LNCaP clone FGC (cell line): ENCODE measurements at regions not wholly inside any gene's neighbourhood (a gene's known extent, or its start where the extent isn't known, plus 50 kb on each side); places are given as distances from the start of the nearest gene placed in this dataset.

Experiments
- DNase-seq: peaks from one replicate; pipeline ENCODE4 v3.0.0-alpha.2; 2011; ENCODE audit warnings: low read depth
- H3K4me3 ChIP-seq: 2 replicates; pipeline ENCODE4 v1.5.1; 2011; ENCODE audit warnings: mild to moderate bottlenecking, low read depth, low read length, control low read depth
- TF ChIP-seq, protein P1 (sequence below): IDR thresholded peaks from 2 replicates; pipeline ENCODE4 v1.5.1; 2012; ENCODE audit warnings: mild to moderate bottlenecking; ENCODE audit not compliant: control insufficient read depth, insufficient read depth; ENCODE audit errors: extremely low read depth

DNA sequence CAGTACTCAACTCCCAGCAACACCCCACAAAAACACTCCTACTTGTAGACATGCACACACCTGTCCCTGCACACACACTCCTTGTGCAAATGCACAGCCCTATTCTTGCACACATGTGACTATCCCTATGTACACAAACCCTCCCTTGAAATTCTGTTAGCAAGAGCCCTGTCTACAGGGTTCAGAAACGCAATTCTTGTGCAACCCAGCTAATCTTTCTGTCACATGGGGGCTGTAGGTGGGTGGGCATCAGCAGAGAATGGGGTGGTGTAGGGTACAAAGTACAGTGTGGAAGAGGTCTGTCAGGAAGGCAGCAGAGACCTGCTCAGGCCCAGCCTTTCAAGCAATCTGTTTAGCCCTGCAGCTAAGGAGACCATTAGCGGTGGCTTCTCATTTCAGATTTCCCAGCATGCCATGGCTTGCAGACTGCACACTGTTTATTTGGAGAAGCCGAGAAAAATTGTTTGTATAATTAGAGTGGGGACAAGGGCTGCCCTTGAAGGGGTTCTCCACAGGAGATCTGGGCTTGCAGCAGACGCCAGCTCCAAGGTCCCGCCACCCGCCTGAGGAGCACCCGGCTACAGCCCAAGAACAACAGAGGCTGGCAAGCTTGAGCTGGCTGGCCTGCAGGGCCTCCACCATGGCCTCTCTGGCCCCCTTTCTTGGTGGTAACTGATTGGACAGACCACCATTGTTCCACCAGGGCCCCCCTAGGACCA is 144.0 kb upstream of the PJA1 start:
- no peak for DNase-seq
- TF ChIP-seq, protein P1, sequence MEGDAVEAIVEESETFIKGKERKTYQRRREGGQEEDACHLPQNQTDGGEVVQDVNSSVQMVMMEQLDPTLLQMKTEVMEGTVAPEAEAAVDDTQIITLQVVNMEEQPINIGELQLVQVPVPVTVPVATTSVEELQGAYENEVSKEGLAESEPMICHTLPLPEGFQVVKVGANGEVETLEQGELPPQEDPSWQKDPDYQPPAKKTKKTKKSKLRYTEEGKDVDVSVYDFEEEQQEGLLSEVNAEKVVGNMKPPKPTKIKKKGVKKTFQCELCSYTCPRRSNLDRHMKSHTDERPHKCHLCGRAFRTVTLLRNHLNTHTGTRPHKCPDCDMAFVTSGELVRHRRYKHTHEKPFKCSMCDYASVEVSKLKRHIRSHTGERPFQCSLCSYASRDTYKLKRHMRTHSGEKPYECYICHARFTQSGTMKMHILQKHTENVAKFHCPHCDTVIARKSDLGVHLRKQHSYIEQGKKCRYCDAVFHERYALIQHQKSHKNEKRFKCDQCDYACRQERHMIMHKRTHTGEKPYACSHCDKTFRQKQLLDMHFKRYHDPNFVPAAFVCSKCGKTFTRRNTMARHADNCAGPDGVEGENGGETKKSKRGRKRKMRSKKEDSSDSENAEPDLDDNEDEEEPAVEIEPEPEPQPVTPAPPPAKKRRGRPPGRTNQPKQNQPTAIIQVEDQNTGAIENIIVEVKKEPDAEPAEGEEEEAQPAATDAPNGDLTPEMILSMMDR = no peak
- no peak overlapping the region for H3K4me3 ChIP-seq

DNA sequence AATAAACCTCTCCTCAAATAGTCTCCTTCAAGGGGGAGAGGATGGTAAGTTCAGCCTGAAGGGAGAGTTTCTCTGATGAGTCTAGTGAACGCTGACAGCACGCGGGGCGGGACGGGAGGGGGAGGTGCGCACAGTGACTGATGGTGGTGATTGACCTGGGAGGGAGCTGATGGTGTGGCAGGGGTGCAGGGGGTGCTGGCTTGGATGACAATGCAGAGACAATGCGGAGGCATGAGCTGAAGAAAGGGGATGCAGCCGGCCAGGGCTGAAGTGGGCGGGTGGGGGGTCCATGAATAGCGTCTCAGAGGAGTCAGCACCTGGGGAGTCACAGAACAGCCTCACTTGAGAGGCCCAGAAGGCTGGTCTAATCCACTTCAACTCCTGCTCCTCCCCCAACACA is 142.5 kb upstream of the PJA1 start:
- DNase-seq = no peak
- TF ChIP-seq, protein P1 = no peak
- no peak overlapping the region for H3K4me3 ChIP-seq

DNA sequence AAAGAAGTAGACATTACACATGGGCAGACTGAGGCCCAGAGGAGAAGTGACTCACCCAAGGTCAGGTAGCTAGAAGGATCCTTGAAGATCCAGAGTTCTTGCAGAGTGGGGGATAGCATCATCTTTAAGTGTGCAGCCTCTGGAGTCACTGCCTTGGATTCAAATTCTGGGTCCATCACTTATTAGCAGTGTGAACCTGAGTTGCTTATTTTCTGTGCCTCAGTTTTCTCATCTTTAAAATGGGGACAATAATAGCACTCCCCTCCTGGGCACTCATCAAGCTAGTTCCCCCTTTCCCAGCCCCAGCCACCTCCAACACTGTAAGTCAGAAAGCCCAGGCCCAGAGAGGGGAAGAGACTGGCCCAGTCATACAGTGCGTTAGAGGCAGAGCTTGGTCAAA is 141.8 kb upstream of the PJA1 start:
- DNase-seq = no peak
- TF ChIP-seq, protein P1 = no peak
- H3K4me3 ChIP-seq = no peak overlapping the region

DNA sequence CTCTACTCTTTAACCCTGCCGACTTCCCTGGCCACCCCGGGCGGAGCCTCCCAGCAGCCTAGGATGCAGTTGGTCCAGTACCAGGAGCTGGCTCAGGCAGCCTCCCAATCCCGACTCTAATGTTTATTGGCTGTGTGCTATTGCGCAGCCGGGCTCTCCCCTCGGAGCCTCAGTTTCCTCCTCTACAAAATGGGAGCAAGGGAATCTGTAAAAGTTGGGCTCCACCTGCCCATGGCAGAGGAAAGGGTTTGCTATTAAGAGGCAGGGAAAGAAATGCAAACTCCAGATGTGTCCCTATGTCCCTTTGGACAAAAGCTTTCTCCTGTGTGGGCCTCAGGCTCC is 140.8 kb upstream of the PJA1 start:
- TF ChIP-seq, protein P1 = no peak
- H3K4me3 ChIP-seq = no peak overlapping the region

DNA sequence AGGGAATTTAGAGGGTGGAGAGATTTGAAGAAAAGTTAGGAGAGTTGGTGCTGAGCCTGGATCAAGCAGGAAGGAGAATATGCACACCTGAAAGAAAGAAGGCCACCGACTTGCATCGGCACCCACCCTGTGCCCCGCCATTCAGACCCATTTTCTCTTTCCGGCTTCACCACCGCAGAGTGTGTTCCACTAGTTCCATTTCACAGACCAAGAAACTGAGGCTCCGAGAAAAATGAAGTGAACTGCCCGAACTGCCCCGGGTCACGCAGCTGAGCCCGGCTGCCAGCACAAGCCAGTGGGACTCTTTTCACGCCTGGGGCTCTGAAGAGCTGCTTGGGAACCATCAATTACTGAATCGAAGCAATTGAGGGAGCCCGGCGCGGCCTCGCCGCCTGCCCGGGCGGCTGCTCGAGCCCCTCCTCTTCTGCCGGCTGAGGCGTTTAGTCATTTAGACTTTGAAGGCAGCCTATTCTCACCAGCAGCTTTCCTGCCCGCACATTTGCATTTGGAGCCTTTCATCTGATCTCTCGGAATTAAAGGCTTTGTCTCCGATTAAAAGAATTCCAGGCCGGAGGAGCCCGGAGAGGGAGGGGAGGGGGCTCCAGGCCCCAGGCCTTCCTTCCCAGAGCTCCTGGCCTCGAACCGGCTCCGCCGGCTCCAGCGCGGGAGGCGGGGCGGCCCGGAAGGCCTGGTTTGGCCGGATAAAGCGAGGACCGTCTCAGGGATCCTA is 140.2 kb upstream of the PJA1 start:
- no peak for DNase-seq
- TF ChIP-seq, protein P1 = no peak
- no peak overlapping the region for H3K4me3 ChIP-seq

More for the DNA sequence above, 140.8 kb upstream of the PJA1 start:
- no peak for DNase-seq

DNA sequence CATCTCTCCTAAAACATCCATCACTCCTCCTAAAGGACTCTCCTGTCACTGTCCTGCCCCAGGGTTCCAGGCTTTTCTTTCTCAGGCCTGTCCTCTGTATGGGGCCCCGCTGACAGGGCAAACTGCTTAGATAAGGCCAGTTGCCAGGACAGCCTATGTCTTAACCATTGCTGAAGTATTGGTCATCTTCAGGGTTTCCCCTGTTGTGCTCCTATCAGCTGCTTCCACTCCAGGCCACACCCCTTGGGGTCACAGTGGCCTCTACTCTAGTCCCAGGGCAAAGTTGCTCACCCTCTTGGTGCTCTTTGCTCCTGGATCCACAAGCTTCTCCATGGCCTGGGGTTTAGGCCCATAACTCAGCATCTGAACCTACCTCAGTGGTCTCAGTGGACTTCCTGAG is 138.0 kb upstream of the PJA1 start:
- no peak for DNase-seq
- TF ChIP-seq, protein P1 = no peak
- no peak overlapping the region for H3K4me3 ChIP-seq
